ENCODE measurements at regions not wholly inside any gene's neighbourhood (a gene's known extent, or its start where the extent isn't known, plus 50 kb on each side); places are given as distances from the start of the nearest gene placed in this dataset.

DNA sequence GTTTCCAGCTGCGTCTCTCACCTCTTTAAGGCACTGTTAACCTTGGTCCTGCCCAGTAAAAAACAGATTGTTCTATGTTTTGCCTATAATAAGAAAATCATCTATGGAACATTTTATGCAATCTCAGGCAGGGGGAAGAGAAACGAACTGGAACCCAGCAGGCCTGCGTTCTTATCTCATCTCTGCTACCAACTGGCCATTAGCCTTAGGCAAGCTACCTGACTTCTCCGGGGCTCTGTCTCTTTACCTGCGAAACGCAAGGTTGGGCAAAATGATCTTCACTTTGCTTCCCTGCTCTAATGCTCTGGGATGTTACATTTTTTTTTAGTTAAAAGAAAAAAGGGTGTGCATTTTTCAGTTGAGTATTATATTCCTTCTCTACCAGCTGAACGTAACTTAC is 70.5 kb upstream of the WIPF1 start:
- no peak for DNase-seq (ENCODE audit: low read depth)

DNA sequence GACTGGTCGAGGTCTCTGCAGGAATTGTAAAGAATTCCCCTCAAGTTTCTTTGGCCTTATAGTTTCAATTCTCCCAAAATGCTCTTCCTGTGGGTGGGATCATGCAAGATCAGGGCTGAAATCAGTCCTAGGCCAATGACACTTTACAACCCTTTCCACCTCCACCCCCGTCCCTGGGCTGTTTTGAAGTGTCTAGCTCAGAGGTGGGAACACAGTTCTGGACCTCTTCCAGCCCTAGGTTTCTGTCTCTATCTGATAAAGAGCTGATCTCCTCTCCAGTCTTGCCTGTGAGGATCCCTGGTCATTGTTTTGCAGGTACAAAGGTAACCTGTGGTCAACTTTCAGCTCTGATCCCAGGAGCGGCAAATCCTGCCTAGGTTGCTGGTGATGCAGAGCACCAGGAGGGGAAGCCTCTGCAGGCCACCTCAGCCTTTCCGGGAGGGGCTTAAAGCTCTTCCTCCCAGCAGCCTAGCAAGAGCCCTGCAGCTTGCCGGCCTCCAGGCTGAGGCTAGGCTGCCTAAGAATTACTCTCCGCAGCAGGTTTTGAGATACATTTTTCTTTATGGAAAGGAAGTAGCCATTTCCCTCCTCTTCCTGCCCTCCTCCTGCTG is 69.8 kb upstream of the WIPF1 start:
- DNase-seq (ENCODE audit: low read depth): no peak

DNA sequence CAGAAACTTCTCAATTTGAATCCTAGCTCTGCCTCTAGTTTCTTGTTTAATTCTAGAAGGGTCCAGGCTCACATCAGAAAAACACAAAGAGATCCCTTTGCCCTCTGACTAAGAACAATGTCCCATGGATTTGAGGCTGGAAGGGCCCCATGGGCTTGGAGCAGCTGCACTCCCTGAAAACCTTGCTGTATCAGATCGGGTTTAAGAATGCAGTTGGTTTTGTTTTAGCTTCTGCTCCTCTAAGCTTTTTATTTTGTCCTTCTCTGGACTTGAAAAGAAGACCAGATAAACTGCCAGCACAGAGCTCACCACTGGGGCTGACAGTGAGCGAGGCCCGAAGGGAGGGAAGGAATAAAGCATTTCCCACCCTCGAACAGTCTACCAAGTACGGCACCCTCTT is 69.2 kb upstream of the WIPF1 start:
- DNase-seq (ENCODE audit: low read depth): no peak

DNA sequence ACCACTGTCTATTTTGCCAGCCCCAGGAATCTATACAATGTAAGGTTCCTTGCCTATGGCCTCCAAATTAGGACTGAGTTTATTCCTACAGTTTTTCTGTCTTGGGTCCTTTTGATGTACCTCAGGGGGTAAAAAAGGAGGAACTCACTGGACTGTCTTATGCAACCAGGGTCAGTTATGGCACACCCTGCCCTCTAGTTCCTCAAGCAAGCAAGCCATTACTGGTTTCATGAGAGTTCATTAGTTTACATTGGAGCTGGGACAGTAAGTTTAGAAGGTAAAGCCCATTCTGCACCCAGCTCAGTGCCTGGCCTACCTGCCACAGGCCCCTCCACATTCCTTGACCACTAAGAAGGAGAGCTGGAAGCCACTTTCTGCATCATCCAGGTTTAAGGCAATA is 68.7 kb upstream of the WIPF1 start:
- DNase-seq (ENCODE audit: low read depth): no peak

DNA sequence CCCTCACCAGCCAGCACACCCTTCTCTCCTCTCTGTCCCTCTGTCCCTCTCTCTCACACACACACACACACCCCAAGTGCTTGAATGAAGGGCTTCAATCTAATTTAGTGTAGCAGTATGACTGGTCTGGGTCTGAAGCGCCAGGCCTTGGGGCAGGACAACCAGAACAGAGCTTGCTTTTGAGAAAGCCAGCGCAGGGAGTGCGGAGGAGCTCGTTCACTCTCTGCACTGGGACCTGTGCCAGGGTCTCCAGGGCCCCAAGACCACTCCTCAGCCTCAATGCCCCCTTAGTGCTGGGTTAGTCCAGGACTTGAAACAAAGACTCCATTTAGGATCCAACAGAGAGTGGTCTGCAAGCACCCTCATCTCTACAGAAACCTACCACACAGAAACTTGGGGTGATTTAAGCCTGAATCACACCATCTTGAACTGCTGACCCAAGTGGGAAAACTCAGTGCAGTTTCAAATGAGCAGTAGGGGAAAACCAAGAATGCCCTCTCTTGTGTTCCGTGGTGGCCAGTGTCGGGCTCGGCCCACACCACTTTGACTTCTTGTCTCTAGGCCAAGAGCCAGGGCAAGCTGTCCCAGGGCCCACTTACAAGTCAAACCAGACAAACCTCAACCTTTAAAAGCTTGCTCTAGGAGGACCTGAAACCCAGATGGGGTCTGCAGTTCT is 66.6 kb upstream of the WIPF1 start:
- DNase-seq (ENCODE audit: low read depth): no peak

DNA sequence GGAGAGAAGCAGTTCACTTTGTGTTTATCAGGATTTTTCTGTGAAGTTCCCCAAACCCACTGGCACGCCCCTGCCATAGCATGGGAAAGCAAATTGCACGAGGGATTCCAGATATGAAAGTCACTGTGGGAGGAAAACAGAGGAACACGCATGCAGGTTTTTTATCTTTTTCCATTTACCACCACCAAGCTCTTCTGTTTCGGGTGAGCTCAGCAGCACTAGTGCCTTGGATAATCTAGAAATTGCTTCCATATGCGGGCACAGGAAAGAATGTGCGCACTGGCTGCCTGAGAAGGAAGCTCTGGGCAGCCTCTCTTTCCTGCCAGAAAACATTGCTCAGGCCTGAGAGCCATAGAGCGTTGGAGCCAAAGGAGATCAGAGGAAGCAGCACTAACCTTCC is 65.9 kb upstream of the WIPF1 start:
- no peak for DNase-seq (ENCODE audit: low read depth)

DNA sequence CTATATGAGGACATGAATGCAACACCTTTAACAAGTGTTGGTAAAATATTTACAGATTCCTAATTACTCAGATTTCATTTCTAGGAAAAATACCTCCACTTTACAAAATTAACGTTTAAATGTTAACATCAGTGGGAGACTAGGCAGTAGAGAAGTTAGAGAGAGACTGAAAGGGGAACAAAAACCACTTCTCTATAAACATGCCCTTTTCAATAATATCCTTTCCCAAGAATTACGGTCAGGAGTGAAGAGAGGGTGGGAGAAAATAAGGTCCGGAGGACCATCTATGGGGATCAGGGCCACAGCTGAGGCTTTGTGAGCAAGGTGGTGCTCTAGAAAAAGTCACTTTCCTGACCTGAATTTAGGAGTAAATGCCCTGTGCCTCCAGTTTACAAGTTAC is 65.3 kb upstream of the WIPF1 start:
- DNase-seq (ENCODE audit: low read depth): no peak

DNA sequence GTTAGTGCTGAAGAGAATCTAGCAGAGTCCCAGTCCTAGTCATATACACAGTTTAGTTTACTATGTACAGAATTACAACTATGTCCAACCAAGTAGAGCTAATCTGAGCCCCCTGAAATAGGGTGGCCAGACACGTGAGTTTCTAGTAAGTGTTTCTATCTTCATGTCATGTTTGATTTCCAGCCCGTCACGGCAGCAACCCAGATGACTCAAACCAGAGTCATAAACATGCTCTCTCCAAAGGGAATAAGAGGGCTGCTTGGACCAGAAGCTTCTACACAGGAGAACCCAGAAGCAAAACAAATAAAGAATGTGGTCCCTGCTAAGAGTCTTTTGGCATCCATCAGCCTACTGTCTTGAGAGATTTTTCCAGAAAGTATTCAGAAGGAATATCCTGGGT is 64.9 kb upstream of the WIPF1 start:
- DNase-seq (ENCODE audit: low read depth): peak; percentile 78

DNA sequence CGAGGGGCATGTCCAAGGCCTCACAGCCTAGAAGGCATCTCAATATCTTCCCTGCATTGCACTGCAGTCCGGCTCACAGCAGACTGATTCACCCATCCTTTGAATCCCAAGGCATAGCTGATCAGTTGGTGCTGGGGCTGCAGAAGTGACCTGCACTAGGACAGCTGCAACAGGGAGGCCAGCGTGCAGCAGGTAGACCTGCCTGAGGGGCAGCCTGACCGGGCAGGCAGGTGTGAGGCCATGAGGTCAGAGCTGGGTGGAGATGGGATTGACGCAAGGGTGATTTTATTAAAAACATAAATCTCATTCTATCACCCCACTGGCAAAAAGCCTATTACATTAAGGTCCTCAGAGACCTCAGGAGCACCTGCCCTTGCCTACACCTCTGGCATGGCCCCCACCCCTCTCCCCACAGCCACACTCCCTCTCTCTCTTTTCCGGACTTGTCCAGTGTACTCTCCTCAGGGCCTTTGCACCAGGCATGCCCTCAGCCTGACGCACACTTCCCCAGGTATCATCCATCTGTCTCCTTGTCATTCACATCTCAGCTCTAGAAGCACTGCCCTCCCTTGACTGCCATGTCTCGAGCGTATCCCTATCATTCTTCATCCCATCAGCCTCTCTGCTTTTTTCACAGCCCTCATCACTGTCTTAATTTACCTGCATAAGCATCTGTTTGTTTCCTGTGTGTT is 63.5 kb upstream of the WIPF1 start:
- no peak for DNase-seq (ENCODE audit: low read depth)

DNA sequence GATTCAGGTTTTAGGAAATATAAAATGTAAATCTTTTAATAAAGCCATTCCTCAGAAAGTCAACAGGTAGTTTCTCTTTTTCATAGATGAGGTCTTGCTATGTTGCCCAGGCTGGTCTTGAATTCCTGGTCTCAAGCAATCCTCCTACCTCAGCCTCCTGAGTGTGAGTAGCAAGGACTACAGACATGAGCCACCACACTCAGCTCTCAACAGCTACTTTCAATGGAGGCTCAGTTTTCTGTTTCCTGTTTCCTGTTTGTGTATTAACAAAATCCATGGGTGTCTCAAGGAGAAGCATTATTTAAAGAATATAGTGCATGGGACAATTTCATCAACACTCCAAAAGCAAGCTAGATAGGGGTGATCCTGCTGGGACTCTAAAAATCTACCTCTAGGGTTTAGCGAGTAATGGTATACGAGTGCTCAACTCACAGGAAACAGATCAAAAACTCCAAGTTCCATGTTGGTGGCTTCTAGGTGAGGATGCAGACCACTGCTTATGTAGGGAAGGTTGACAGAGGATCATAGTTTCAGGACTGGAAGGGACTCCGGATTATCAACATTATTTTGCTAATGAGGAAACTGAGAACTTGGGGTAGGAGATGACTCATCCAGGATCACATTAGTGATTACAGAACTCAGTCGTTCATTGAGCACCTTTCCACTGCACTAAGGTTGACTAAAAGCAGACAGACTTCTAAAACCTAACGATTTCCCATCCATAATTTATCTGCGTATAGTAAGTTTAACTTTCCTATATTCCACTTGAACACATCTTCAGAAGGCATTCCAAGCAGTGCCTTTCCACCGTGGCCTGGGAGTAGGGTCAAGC is 61.7 kb upstream of the WIPF1 start:
- DNase-seq (ENCODE audit: low read depth): no peak

DNA sequence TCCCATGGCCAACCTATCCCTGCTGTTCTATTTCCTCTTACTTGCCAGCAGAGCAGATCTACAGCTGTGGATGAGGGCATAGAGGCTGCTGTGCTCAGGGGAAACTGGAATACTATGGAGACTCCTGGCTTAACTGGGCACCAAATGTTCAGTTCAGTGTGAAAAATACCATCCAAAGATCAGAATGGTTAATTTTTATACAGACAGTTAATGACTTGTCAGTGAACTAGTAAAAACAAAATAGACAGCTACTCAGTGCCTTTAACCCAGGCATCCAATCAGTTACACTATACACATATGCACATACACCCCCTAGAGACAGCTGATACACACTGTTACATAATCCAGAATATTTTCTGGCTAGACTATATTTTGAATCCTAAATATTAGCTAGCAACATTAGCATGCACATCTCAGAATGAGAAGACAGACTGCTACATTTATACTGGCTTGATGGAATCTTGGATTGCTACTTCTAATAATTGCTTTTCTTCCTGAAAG is 59.1 kb upstream of the WIPF1 start:
- no peak for DNase-seq (ENCODE audit: low read depth)

DNA sequence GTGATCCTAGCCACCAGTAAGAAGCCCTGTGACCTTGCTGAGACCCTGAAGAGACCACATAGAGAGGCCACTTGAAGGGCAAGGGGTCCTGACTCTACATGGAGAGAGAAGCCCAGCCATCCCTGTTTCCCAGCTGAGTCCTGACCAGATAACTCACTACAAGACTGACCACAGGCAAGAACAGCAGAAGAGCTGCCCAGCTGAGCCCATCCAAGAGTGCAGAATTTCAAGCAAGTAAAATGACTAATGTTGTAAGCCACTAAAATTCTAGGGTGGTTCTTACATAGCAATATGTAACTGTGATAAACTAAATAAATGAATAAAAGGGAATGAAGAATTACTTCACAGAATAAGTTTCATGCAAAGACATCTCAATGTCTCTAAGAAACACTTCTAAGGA is 58.4 kb upstream of the WIPF1 start:
- no peak for DNase-seq (ENCODE audit: low read depth)

DNA sequence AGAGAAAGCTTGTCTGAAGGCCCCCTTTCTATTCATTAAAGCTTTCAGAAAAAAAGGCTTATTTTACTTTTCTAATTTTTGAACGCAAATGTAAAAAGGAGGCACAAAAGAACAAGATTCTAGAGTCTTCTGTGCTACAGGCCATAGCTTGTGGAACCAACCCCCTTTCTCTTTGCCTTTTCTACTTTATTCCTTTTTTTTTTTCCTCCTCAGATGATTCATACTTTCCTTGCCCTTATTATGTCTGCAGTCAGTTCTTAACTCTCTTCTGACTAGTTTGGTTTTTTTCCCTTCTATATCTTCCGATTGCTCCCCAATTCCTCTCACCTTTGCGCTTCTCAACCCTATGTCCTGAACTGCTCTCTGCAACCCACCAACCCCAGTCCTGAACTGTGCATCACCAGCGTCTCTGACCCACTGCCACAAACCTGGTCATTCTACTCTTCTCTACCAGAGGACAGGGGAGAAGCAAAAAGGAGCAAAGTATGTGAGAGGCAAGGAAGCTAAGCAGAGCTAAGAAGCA is 56.9 kb upstream of the WIPF1 start:
- DNase-seq (ENCODE audit: low read depth): no peak

DNA sequence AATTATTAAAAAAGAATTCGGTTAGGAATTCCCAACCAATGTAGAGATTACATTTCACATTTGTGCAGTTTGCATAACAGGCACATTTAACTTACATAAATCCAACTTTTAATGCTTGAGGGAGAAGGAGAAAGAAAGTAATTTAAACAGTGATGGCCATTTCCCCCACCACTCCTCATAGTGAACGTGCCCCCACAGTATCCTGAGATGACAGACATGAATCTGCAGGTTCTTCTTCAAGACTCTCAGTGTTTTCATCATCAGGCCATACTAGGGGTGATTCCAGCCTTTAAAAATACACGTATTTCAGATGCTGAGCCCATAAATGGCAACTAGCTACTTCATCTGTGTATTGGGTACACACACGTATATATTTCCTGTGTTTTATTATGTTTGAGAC is 51.3 kb upstream of the WIPF1 start:
- DNase-seq (ENCODE audit: low read depth): no peak
